WTC11 (cell line): ENCODE measurements at regions not wholly inside any gene's neighbourhood (a gene's known extent, or its start where the extent isn't known, plus 50 kb on each side); places are given as distances from the start of the nearest gene placed in this dataset.

Experiments used
- CTCF ChIP-seq: fragments of 200-600 bp; IDR thresholded peaks from 2 replicates; pipeline ENCODE4 v1.8.0; 2022; ENCODE audit warnings: antibody characterized with exemption
- EMX1 ChIP-seq: fragments of 250-450 bp; sonication (Bioruptor Pico); IDR thresholded peaks from 2 replicates; pipeline ENCODE4 v1.8.0; 2021; ENCODE audit warnings: mild to moderate bottlenecking
- ZNF423 ChIP-seq: fragments of 250-450 bp; sonication (Bioruptor Pico); IDR thresholded peaks from 2 replicates; pipeline ENCODE4 v2.1.2; 2022; ENCODE audit warnings: mild to moderate bottlenecking, moderate library complexity
- TF ChIP-seq, protein P1 (sequence below): fragments of 250-450 bp; sonication (Bioruptor Pico); IDR thresholded peaks from 2 replicates; pipeline ENCODE4 v1.9.0; 2021; ENCODE audit warnings: moderate library complexity, mild to moderate bottlenecking, inconsistent platforms, borderline replicate concordance

DNA sequence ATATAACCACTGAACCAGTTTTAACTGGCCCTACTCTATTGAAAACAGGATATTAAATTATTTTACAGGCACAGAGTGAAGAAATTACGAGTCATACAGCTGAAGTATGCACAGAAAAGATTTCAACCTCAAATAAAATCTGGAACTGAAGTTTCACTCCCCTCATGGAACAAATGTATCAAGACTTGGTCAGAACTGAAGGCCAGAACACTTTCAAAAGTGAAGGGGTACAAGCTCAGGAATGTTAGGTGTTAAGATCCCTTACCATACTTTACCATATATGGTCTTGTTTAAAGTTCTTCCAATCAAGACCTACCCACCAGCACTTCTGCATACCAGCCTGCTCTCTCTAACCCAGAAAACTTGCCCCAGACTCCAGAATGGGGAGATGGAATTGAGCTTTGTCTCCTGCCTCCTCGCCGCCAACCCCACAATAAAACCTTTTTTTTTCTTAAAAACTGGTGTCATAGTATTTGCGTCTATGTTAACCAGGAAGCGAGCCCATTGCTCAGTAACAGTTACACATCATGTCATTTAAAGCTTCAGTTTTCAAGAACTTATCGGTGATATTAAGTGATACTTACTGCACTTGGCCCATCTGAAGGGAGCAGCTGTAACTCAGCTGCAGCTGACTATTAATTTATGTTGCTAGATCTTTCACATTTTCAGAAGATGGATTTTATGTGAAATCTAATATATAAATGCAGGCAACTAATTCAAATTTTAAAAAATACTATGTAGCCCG, 59.9 kb downstream of the OXSM start:
- TF ChIP-seq CTCF (no peak), EMX1 (CRISPR knock-in tag) (no peak), ZNF423 (CRISPR knock-in tag) (no peak)
- TF ChIP-seq, protein P1, sequence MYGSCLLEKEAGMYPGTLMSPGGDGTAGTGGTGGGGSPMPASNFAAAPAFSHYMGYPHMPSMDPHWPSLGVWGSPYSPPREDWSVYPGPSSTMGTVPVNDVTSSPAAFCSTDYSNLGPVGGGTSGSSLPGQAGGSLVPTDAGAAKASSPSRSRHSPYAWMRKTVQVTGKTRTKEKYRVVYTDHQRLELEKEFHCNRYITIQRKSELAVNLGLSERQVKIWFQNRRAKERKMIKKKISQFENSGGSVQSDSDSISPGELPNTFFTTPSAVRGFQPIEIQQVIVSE: no peak
